HFFc6 (cell line): ENCODE measurements at regions not wholly inside any gene's neighbourhood (a gene's known extent, or its start where the extent isn't known, plus 50 kb on each side); places are given as distances from the start of the nearest gene placed in this dataset.

Source experiments
- DNase-seq: peaks from one replicate; pipeline ENCODE4 v3.0.0-alpha.2; 2018
- H3K27ac Mint-ChIP-seq: 2 replicates; pipeline ENCODE4 v1.8.0; 2020; ENCODE audit warnings: mild to moderate bottlenecking, mixed read lengths
- H3K27me3 Mint-ChIP-seq: 2 replicates; pipeline ENCODE4 v1.8.0; 2021; ENCODE audit warnings: mild to moderate bottlenecking, moderate library complexity, mixed read lengths; ENCODE audit not compliant: insufficient read depth
- H3K36me3 Mint-ChIP-seq: 2 replicates; pipeline ENCODE4 v1.8.0; 2021; ENCODE audit warnings: low read depth, mixed read lengths
- H3K4me1 Mint-ChIP-seq: 2 replicates; pipeline ENCODE4 v1.8.0; 2020; ENCODE audit warnings: low read depth, mixed read lengths
- H3K4me3 Mint-ChIP-seq: 2 replicates; pipeline ENCODE4 v1.8.0; 2020; ENCODE audit warnings: mild to moderate bottlenecking, moderate library complexity, mixed read lengths
- H3K9me3 Mint-ChIP-seq: 2 replicates; pipeline ENCODE4 v1.8.0; 2020; ENCODE audit warnings: mild to moderate bottlenecking, mixed read lengths
- TF ChIP-seq, protein P1 (sequence below): fragments of 200-600 bp; sonication (generic); IDR thresholded peaks from 2 replicates; pipeline ENCODE4 v1.5.0; 2021; ENCODE audit warnings: antibody characterized with exemption, mild to moderate bottlenecking

DNA sequence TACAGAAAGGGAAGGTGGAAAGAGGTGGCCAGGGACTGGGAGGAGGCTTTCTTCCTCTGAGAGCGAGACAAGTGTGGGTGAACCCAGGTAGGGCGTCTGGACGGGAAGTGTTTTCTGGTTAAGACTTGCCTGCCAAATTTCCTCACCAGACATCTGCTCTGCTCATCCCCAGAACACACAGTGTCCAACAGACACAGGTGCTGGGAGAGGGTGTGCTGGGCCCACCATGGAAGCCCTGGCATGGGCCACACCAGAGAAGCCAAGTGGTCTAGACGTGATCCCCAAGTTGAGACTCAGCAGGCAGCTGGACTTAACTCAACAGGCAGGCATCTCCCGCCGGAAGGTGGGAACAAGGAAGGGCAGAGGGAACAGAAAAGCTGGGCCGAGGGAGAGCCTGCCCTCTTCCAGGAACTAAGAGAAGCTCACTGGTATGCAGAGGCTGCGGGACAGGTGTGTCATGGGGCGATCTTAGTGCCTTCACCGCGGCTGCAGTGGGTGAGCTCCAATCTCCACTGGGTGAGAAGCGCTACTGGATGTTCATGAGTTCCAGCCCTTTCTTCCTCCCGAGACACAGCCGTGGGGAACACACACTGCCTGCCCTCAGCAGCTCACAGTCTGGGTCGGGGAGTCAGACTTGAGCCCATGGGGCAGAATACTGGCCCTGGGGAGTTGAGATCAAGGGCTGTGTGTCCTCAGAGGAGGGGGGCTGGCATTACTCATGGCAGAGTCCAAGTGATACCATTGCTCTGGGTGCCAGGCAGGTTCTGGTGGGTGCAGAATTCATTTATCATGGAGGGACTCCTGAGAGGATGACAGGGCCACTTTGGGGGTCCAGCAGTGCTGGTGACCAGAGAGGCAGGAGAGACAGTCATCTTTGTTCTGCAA lies 110.2 kb downstream of the CPZ start:
- DNase-seq, result no peak
- H3K36me3 Mint-ChIP-seq, result no peaks in the 10 kb centered on the region
- H3K4me3 Mint-ChIP-seq, result no peak overlapping the region
- no peak overlapping the region for H3K27ac Mint-ChIP-seq
- TF ChIP-seq, protein P1, sequence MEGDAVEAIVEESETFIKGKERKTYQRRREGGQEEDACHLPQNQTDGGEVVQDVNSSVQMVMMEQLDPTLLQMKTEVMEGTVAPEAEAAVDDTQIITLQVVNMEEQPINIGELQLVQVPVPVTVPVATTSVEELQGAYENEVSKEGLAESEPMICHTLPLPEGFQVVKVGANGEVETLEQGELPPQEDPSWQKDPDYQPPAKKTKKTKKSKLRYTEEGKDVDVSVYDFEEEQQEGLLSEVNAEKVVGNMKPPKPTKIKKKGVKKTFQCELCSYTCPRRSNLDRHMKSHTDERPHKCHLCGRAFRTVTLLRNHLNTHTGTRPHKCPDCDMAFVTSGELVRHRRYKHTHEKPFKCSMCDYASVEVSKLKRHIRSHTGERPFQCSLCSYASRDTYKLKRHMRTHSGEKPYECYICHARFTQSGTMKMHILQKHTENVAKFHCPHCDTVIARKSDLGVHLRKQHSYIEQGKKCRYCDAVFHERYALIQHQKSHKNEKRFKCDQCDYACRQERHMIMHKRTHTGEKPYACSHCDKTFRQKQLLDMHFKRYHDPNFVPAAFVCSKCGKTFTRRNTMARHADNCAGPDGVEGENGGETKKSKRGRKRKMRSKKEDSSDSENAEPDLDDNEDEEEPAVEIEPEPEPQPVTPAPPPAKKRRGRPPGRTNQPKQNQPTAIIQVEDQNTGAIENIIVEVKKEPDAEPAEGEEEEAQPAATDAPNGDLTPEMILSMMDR, result no peak
- no peaks in the 10 kb centered on the region; the same call in 1 of the 2 replicates for H3K9me3 Mint-ChIP-seq
- H3K27me3 Mint-ChIP-seq, result peaks cover 23% of the 10 kb centered on the region
- H3K4me1 Mint-ChIP-seq, result no peaks in the 10 kb centered on the region

DNA sequence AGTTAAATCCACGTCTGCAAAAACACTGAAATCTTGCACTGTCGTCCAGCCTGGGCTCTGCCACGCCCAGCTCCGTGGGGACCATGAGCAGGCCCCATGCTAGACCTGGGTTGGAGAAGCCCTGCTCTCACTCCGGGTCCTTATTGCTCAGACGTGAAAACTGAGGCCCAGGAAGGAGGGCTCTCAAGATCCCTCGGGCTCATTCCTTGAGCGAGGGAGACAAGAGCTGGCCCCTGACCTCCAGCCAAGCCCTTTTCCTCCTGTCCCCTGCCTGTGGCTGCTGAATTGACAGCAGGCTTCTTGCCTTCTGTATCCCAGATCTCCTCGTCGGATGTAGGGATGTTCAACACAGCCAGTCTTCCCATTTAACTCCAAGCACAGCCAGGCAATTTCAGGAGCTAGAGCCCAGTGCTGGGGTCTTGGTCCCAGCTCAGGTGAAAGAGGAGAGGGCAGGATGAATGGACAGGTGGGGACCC lies 109.5 kb downstream of the CPZ start:
- Mint-ChIP-seq H3K27ac (no peak overlapping the region), H3K4me1 (no peaks in the 10 kb centered on the region), H3K4me3 (no peak overlapping the region), H3K27me3 (peaks cover 26% of the 10 kb centered on the region), H3K9me3 (no peaks in the 10 kb centered on the region; the same call in 1 of the 2 replicates), H3K36me3 (no peaks in the 10 kb centered on the region)
- TF ChIP-seq, protein P1, result no peak
- DNase-seq, result no peak

DNA sequence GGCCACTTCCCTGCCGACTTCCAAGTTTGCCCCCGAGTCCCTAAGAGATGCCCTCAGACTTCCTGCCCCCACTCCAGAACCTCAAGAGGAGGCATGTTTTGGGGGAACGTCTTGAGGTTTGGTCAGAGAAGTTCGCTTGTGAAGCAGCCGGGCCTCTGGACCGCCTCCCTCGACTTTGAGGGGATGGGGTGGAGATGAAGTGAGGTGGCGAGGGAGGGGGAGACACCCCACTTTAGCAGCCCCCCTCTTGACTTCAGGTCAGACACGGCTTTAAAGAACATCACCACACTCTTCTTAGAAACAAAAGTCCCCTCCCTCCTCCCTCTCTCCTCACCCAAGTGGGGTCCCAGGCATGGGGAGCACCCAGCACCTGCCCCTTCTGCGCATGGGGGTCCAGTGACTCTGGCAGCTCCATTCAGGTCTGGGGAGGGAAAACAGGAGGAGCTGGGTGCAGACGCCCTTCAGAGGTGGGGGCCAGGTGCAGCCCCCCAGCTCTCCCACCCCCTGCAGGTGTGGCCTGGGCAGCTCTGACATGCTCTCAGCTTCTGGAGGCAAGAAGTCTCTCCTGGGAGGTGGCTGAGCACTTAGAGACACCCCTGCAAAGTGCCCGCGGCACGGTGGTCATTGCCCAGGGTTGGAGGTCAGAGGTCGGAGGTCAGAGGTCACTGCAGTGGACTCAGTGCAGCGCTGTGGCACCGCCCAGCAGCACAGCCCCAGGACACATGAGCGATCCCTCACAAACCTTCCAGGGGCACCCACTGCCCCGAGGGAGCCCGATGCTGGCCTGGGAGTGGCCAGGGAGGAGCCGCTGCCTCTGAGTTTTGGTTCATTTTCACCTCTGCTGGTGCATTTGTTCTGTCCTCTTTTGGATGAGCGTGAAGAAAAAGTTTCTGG lies 108.8 kb downstream of the CPZ start:
- Mint-ChIP-seq H3K4me3 (no peak overlapping the region), H3K9me3 (no peaks in the 10 kb centered on the region; the same call in 1 of the 2 replicates), H3K27ac (no peak overlapping the region), H3K36me3 (no peaks in the 10 kb centered on the region), H3K4me1 (no peaks in the 10 kb centered on the region), H3K27me3 (peaks cover 29% of the 10 kb centered on the region)
- TF ChIP-seq, protein P1, result no peak
- no peak for DNase-seq

DNA sequence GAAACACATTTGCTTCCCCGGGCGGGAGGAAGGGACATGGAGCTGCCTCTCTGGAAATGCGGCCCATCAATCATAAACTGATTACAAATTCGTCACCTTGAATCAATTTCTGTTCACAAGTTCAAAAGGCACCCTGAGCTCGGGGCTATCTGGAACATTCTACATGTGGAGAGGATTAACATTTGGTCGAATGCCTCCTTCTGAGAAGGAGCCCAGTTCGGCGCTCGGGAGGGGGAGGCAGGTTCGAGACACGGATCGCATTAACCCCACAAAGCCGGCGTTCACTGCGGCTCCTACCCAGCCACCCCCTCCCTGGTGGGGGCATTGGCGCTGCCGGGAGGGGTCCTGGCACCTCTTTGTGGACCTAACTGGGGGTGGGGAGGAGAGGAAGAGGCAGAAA lies 108.0 kb downstream of the CPZ start:
- TF ChIP-seq, protein P1, result no peak
- Mint-ChIP-seq H3K9me3 (no peaks in the 10 kb centered on the region; the same call in 1 of the 2 replicates), H3K36me3 (no peaks in the 10 kb centered on the region), H3K4me1 (no peaks in the 10 kb centered on the region), H3K27ac (no peak overlapping the region), H3K4me3 (no peak overlapping the region), H3K27me3 (peaks cover 29% of the 10 kb centered on the region)
- DNase-seq, result no peak

DNA sequence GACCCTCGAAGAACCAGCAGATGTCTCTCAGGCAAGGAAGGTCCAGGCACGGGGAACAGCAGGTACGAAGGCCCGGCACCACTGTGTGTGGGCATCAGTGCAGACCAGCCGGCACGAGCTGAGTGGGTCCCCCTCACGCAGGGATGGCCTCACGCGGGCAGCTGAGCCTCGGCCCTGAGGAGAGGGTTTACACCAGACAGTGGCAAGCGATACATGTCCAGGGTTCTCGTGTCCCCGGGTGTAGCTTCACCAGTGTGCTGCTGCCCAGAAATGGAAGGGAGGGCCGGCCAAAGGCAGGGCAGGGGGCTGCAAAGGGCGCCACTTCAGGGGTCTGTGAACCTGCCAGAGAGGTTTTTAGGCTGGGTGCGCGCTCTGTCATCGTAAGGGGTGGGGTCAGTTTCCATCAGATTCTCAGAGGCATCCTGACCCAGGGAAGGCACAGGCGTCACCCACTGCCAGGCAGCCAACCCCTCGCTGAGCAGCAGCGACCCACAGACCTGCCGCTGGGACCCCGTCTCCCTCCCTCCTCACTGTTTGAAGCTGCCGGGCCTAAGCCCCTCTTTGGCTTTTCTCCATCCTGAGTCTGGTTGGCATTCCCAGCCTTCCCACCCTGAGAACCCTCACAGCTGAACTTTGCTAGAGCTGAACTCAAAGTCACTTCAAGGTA lies 107.0 kb downstream of the CPZ start:
- no peak for DNase-seq
- Mint-ChIP-seq H3K27ac (no peak overlapping the region), H3K27me3 (peaks cover 32% of the 10 kb centered on the region), H3K9me3 (no peaks in the 10 kb centered on the region; the same call in 1 of the 2 replicates), H3K4me1 (no peaks in the 10 kb centered on the region), H3K4me3 (no peak overlapping the region), H3K36me3 (no peaks in the 10 kb centered on the region)
- TF ChIP-seq, protein P1, result no peak
